ENCODE measurements at regions not wholly inside any gene's neighbourhood (a gene's known extent, or its start where the extent isn't known, plus 50 kb on each side); places are given as distances from the start of the nearest gene placed in this dataset.

- TF ChIP-seq CTCF (IDR thresholded peaks at IDR 0.05) (no peak), EZH2phosphoT487 (IDR thresholded peaks at IDR 0.05) (no peak), EZH2 (IDR thresholded peaks at IDR 0.05) (no peak)
Measured at GRCh38 chr12:42885677-42886076, 296.1 kb upstream of the PRICKLE1 start.
